Adrenal gland (tissue), 9 donors: ENCODE measurements at regions not wholly inside any gene's neighbourhood (a gene's known extent, or its start where the extent isn't known, plus 50 kb on each side); places are given as distances from the start of the nearest gene placed in this dataset.

ENCODE experiments used
- DNase-seq, 7 donors: peaks; one replicate each; pipeline ENCODE4 v3.0.0-alpha.2; 2019 to 2020
- H3K27ac ChIP-seq, 5 donors: fragments of 200-600 bp; sonication (generic) in 4 of 5; 1 replicate in 3 of 5; 2 replicates in 2 of 5; pipeline versions ENCODE4 v1.5.1 to v1.8.0; 2016 to 2020; ENCODE audit warnings: mild to moderate bottlenecking in 1 of 5
- H3K27me3 ChIP-seq: fragments of 200-600 bp; 2 replicates; pipeline ENCODE4 v1.8.0; 2021
- H3K36me3 ChIP-seq, 2 donors: fragments of 200-600 bp; replicated peaks in 1 of 2; 1 replicate in 1 of 2; 2 replicates in 1 of 2; pipeline versions ENCODE4 v1.5.1 to v1.8.0; 2018 to 2022
- H3K4me1 ChIP-seq, 2 donors: fragments of 200-600 bp; replicated peaks in 1 of 2; 1 replicate in 1 of 2; 2 replicates in 1 of 2; pipeline versions ENCODE4 v1.5.1 to v1.8.0; 2018 to 2021
- H3K4me3 ChIP-seq, 4 donors: fragments of 200-600 bp; sonication (generic) in 3 of 4; one replicate each; pipeline ENCODE4 v1.5.1; 2016 to 2018
- H3K9me3 ChIP-seq, 3 donors: fragments of 200-600 bp; sonication (generic) in 1 of 3; replicated peaks in 1 of 3; 1 replicate in 2 of 3; 2 replicates in 1 of 3; pipeline versions ENCODE4 v1.5.1 to v1.8.0; 2016 to 2021
- POLR2A ChIP-seq, 2 donors: fragments of 450-650 bp; IDR thresholded peaks; one replicate each; pipeline ENCODE4 v1.6.1; 2017; ENCODE audit warnings: antibody characterized with exemption in 2 of 2, mild to moderate bottlenecking in 2 of 2, moderate library complexity in 1 of 2
- WGBS, 4 donors: extraction: QIAGEN DNeasy Blood & Tissue Kit in 2 of 4; methylation state at CpG; one replicate each; pipeline versions ENCODE4 v1.1.5 to v1.1.7; 2013 to 2017; 5-methylcytosine and 5-hydroxymethylcytosine counted together
- intact Hi-C, 2 donors: fragments of 100-400 bp; cut with DNase I; formaldehyde crosslinking; loops; one replicate each; pipeline versions ENCODE4 v1.14.1 to v1.15.0; 2022 to 2023
- TF ChIP-seq, protein P1 (sequence below), 6 experiments: fragments of 450-650 bp in 4 of 6; fragments of 200-600 bp in 2 of 6; sonication (generic) in 1 of 6; IDR thresholded peaks; 1 replicate in 5 of 6; 2 replicates in 1 of 6; pipeline versions ENCODE4 v1.5.1 to v1.8.0; 2016 to 2021; ENCODE audit warnings: antibody characterized with exemption in 6 of 6, mild to moderate bottlenecking in 2 of 6, moderate library complexity in 1 of 6
- donor health status: healthy with polysubstance abuse.
- donor health status: Bipolar disorder and iron deficiency.
- donor health status: DM: yes; HTN: yes; CAD: no.
- donor health status: DM: no; HTN: no; CAD: no.
- donor health status: DM: no; HTN: no; CAD: no.

DNA sequence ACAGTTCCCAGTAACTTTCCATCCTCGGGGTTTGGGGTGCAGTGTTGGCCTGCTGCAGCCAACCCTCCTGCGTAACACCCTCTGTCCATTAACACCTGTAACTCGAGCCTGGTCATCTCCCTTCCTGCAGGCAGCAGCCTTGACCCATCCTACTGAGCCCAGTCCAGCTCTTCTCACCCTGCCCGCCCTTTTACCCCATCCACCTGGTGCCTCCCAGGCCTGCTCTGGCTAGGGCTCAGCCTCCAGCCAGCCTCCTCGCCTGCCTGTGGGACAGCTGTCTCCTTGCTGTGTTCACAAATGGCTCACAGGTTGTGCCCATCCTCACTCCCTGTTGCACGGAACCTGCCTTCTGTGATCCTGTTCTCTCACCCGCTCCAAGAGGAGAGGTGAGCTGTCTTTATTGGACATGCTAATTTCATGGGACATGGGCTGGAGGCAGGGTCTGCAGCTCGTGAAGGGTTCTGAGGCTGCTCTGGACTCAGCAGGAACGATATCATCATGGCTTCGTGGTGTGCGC, 277.2 kb upstream of the TCERG1L start:
- H3K27me3 ChIP-seq = no peaks in the 10 kb centered on the region
- 76 to 81% (median 78%) methylated on average over 7 to 11 of the region's 11 CpGs for WGBS, 4 donors
- no peak for DNase-seq
- no peak overlapping the region for H3K27ac ChIP-seq
- no peak overlapping the region for H3K4me3 ChIP-seq
- no peaks in the 10 kb centered on the region for H3K4me1 ChIP-seq
- intact Hi-C loops = no loop called here
- H3K36me3 ChIP-seq = no peaks in the 10 kb centered on the region
- TF ChIP-seq, protein P1, sequence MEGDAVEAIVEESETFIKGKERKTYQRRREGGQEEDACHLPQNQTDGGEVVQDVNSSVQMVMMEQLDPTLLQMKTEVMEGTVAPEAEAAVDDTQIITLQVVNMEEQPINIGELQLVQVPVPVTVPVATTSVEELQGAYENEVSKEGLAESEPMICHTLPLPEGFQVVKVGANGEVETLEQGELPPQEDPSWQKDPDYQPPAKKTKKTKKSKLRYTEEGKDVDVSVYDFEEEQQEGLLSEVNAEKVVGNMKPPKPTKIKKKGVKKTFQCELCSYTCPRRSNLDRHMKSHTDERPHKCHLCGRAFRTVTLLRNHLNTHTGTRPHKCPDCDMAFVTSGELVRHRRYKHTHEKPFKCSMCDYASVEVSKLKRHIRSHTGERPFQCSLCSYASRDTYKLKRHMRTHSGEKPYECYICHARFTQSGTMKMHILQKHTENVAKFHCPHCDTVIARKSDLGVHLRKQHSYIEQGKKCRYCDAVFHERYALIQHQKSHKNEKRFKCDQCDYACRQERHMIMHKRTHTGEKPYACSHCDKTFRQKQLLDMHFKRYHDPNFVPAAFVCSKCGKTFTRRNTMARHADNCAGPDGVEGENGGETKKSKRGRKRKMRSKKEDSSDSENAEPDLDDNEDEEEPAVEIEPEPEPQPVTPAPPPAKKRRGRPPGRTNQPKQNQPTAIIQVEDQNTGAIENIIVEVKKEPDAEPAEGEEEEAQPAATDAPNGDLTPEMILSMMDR (IDR thresholded peaks at IDR 0.05) = no peak
- TF ChIP-seq POLR2A (IDR thresholded peaks at IDR 0.05) = no peak
- H3K9me3 ChIP-seq = no peaks in the 10 kb centered on the region

DNA sequence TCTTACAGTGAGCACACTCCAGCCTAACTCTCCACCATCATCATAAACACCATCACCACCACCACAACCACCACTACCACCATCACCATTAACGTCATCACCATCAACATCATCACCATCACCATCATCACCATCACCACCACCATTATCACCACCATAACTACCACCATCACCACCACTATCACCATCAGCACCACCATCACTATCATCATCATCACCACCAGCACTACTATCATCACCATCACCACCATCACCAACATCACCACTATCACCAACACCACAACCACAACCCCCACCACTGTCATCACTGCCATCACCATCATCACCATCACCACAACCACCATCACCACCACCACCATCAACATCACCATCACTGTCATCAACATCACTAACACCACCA, 279.0 kb upstream of the TCERG1L start:
- no peaks in the 10 kb centered on the region for H3K27me3 ChIP-seq
- no peak overlapping the region for H3K27ac ChIP-seq
- H3K36me3 ChIP-seq = no peaks in the 10 kb centered on the region
- no peaks in the 10 kb centered on the region for H3K9me3 ChIP-seq
- TF ChIP-seq, protein P1 (IDR thresholded peaks at IDR 0.05) = no peak
- no peak for TF ChIP-seq POLR2A (IDR thresholded peaks at IDR 0.05)
- H3K4me3 ChIP-seq = no peak overlapping the region
- intact Hi-C loops = no loop called here
- no peaks in the 10 kb centered on the region for H3K4me1 ChIP-seq
- DNase-seq = no peak
- 67 to 73% (median 71%) methylated on average over 1 of the region's 1 CpG for WGBS, 4 donors

DNA sequence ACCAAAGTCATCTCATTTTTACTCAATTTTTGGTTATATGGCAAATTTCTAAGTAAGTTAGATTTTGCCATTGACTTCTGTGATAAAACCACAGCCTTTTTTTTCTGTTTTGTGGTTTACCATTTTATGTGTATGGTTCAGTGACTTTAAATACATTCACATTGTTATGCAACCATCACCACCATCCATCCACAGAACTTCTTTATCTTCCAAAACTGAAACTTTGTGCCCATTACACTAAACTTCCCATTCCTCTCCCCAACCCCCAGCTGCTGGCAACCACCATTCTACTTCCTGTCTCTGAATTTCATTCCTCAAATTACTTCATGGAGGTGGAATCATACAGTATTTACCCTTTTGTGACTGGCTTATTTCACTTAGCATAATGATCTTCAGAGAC, 280.4 kb upstream of the TCERG1L start:
- Histone ChIP-seq H3K4me1 (no peaks in the 10 kb centered on the region), H3K27ac (no peak overlapping the region), H3K4me3 (no peak overlapping the region), H3K9me3 (no peaks in the 10 kb centered on the region), H3K36me3 (no peaks in the 10 kb centered on the region), H3K27me3 (no peaks in the 10 kb centered on the region)
- TF ChIP-seq POLR2A (IDR thresholded peaks at IDR 0.05) = no peak
- TF ChIP-seq, protein P1 (IDR thresholded peaks at IDR 0.05) = no peak
- intact Hi-C loops = no loop called here
- DNase-seq = no peak

DNA sequence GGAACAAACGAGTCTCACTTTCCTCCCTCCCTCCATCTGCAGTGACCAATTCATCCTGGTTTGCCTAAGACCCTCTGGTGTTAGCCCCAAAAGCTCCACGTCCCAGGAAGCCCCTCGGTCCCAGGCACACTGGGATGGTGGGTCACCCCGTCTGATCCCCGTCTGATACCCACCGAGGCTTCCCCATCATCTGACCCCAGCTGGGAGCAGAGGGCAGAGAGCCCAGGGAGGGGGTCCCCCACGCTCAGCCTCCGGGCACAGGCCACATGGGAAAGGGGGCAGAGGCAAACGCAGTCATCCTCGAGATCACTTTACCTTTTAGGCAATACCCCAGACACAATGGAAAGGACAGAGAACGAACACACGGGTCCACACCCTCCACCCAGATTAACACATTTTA, 291.6 kb upstream of the PPP2R2D start:
- intact Hi-C loops = no loop called here
- WGBS, 4 donors = 66 to 81% (median 75%) methylated on average over 7 to 12 of the region's 12 CpGs
- Histone ChIP-seq H3K27me3 (no peaks in the 10 kb centered on the region), H3K27ac (no peak overlapping the region), H3K4me3 (no peak overlapping the region), H3K9me3 (no peaks in the 10 kb centered on the region), H3K4me1 (no peaks in the 10 kb centered on the region), H3K36me3 (no peaks in the 10 kb centered on the region)
- TF ChIP-seq, protein P1 (IDR thresholded peaks at IDR 0.05) = no peak
- no peak for TF ChIP-seq POLR2A (IDR thresholded peaks at IDR 0.05)
- no peak for DNase-seq
